Cardiac fibroblast (primary cell): ENCODE measurements at regions not wholly inside any gene's neighbourhood (a gene's known extent, or its start where the extent isn't known, plus 50 kb on each side); places are given as distances from the start of the nearest gene placed in this dataset.

Experiments
- DNase-seq, 2 donors: peaks; one replicate each; pipeline versions ENCODE4 v3.0.0 to v3.0.0-alpha.2; 2010; ENCODE audit warnings: low read depth in 2 of 2
- H3K4me3 ChIP-seq, 2 donors: replicated peaks in 1 of 2; 1 replicate in 1 of 2; 2 replicates in 1 of 2; pipeline ENCODE4 v1.5.1; 2011; ENCODE audit warnings: low read depth in 2 of 2, low read length in 2 of 2, mild to moderate bottlenecking in 2 of 2, moderate library complexity in 1 of 2
- CTCF ChIP-seq: IDR thresholded peaks from one replicate; pipeline ENCODE4 v1.5.1; 2011; ENCODE audit warnings: low read depth, mild to moderate bottlenecking, low read length, inconsistent platforms

- DNase-seq, result no peak
- no peak for TF ChIP-seq CTCF
- no peak overlapping the region for H3K4me3 ChIP-seq
Measured at GRCh38 chr5:124652514-124652819, 94.0 kb downstream of the ZNF608 start.

GRCh38 chr5:124651663-124652513 lies 94.6 kb downstream of the ZNF608 start:
- TF ChIP-seq CTCF, result no peak
- peak overlapping the region; percentile 48 to 70 for H3K4me3 ChIP-seq
- DNase-seq, result peak; percentile 76 to 87

- H3K4me3 ChIP-seq, result peak overlapping the region; percentile 48 to 70
- peak; percentile 68 to 83 for DNase-seq
- TF ChIP-seq CTCF, result no peak
Measured at GRCh38 chr5:124650951-124651662, 95.3 kb downstream of the ZNF608 start.

GRCh38 chr5:124650147-124650561 lies 96.3 kb downstream of the ZNF608 start:
- peak in 1 of 2 donors; percentile 69 for DNase-seq
- TF ChIP-seq CTCF, result no peak
- peak overlapping the region in 1 of 2 donors; percentile 8 for H3K4me3 ChIP-seq

GRCh38 chr5:124649491-124650146 lies 96.8 kb downstream of the ZNF608 start:
- peak overlapping the region in 1 of 2 donors; percentile 8 for H3K4me3 ChIP-seq
- no peak for TF ChIP-seq CTCF
- DNase-seq, result peak; percentile 90 to 94

GRCh38 chr5:124648902-124649467 lies 97.5 kb downstream of the ZNF608 start:
- no peak for TF ChIP-seq CTCF

More at GRCh38 chr5:124648902-124649467, 97.5 kb downstream of the ZNF608 start:
- H3K4me3 ChIP-seq, result no peak overlapping the region
- no peak for DNase-seq
